Small intestine (tissue), 7 donors: ENCODE measurements at regions not wholly inside any gene's neighbourhood (a gene's known extent, or its start where the extent isn't known, plus 50 kb on each side); places are given as distances from the start of the nearest gene placed in this dataset.

Experiments used
- DNase-seq, 2 donors: peaks; one replicate each; pipeline versions ENCODE4 v3.0.0 to v3.0.0-alpha.2; 2013
- FAIRE-seq: peaks from 2 replicates; lab custom pipeline; 2012; peaks lifted over from hg19 to GRCh38; lab: Jason Lieb, UNC
- H3K27ac ChIP-seq, 3 donors: one replicate each; pipeline ENCODE4 v1.5.1; 2013; ENCODE audit warnings: low read length in 2 of 3, mild to moderate bottlenecking in 2 of 3, control low read depth in 1 of 3, inconsistent platforms in 1 of 3, low read depth in 1 of 3, moderate library complexity in 1 of 3
- H3K27me3 ChIP-seq, 3 donors: one replicate each; pipeline ENCODE4 v1.6.1; 2013; ENCODE audit warnings: low read length in 3 of 3, inconsistent platforms in 1 of 3; ENCODE audit not compliant: control insufficient read depth in 3 of 3, insufficient read depth in 3 of 3
- H3K36me3 ChIP-seq, 3 donors: one replicate each; pipeline ENCODE4 v1.6.1; 2013; ENCODE audit warnings: low read length in 3 of 3, inconsistent platforms in 1 of 3, low read depth in 1 of 3, mild to moderate bottlenecking in 1 of 3, moderate library complexity in 1 of 3; ENCODE audit not compliant: control insufficient read depth in 3 of 3, insufficient read depth in 2 of 3
- H3K4me1 ChIP-seq, 3 donors: one replicate each; pipeline ENCODE4 v1.6.1; 2013; ENCODE audit warnings: low read length in 2 of 3, inconsistent platforms in 1 of 3, low read depth in 1 of 3, mild to moderate bottlenecking in 1 of 3, moderate library complexity in 1 of 3; ENCODE audit not compliant: control insufficient read depth in 3 of 3, insufficient read depth in 2 of 3
- H3K4me3 ChIP-seq, 3 donors: one replicate each; pipeline ENCODE4 v1.5.1; 2013; ENCODE audit warnings: low read length in 3 of 3, control low read depth in 1 of 3, inconsistent platforms in 1 of 3, low read depth in 1 of 3, mild to moderate bottlenecking in 1 of 3, moderate library complexity in 1 of 3
- H3K9me3 ChIP-seq, 2 donors: one replicate each; pipeline ENCODE4 v1.6.1; 2013; ENCODE audit warnings: low read depth in 1 of 2, low read length in 1 of 2; ENCODE audit not compliant: control insufficient read depth in 2 of 2, insufficient read depth in 1 of 2
- WGBS, 3 donors: extraction: QIAGEN DNeasy Blood & Tissue Kit; methylation state at CpG; one replicate each; pipeline ENCODE4 v1.1.7; 2013; 5-methylcytosine and 5-hydroxymethylcytosine counted together
- donor health status: healthy with polysubstance abuse.
- donor health status: control.
- donor health status: control.
- donor health status: Bipolar disorder and iron deficiency.
- donor health status: healthy.

DNA sequence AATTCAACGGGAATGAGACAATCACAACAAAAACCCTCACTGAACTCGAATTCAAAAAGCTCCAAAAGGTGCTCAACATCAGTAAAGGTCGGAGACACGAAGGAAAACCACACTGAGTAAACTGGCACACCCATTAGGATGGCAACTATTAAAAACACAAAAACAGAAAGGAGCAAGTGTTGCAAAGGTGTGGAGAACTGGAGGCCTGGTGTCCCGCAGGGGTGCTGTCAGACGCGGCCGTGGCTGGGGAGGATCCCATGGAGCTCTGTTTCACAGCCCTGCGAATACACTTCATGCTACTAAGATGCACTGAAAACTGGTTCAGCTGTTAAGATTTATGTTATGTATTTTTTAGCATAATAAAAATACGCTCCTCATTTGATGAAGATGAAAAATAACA lies 730.6 kb downstream of the GALR1 start:
- DNase-seq = no peak
- Histone ChIP-seq H3K9me3 (peaks cover 0 to 31% of the 10 kb centered on the region in 2 donors), H3K4me1 (no peaks in the 10 kb centered on the region), H3K27me3 (no peaks in the 10 kb centered on the region), H3K4me3 (no peak overlapping the region), H3K27ac (no peak overlapping the region), H3K36me3 (no peaks in the 10 kb centered on the region)
- 73 to 80% (median 78%) methylated on average over 10 of the region's 10 CpGs for WGBS, 3 donors
- no peak for FAIRE-seq

DNA sequence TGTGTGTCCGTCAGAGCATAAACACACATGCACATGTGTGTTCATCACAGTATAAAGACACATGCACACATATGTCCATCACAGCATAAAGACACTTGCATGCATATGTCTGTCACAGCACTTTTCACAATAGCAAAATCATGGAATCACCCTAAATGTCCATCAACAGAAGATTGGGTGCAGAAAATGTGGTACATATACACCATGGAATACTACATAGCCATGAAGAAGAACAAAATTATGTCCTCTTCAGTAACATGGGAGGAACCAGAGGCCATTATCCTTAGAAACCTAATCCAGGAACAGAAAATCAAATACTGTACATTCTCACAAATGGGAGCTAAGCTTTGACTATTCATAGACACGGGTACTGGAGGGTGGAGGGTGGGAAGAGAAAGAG lies 732.2 kb downstream of the GALR1 start:
- H3K9me3 ChIP-seq = peaks cover 0 to 29% of the 10 kb centered on the region in 2 donors
- WGBS, 3 donors = 89 to 95% (median 94%) methylated on average over 2 of the region's 2 CpGs
- H3K4me1 ChIP-seq = no peaks in the 10 kb centered on the region
- DNase-seq (no peak), FAIRE-seq (no peak)
- H3K27ac ChIP-seq = no peak overlapping the region
- no peaks in the 10 kb centered on the region for H3K36me3 ChIP-seq
- no peaks in the 10 kb centered on the region for H3K27me3 ChIP-seq
- H3K4me3 ChIP-seq = no peak overlapping the region

DNA sequence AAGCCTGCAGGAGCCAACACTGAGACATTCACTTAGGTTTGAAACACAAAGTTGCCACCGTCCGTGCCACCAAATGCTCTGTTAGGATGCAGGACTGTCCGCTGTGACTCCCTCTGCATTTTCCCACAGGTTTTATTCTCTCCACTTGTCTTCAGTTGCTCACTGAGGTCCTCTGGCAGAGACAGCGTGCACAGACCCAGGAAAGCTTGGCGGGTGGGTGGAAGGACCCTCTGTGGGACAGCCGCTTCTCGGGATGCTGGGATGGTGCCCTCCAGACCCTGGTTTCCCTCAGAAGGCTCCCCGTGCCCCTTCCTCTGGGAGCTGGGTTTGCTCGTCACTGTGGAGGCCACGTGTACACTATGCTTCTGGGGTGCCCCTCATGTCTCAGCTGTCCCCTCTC lies 733.6 kb downstream of the GALR1 start:
- Histone ChIP-seq H3K9me3 (peaks cover 0 to 15% of the 10 kb centered on the region in 2 donors), H3K27ac (no peak overlapping the region), H3K4me1 (no peaks in the 10 kb centered on the region), H3K36me3 (no peaks in the 10 kb centered on the region), H3K4me3 (no peak overlapping the region), H3K27me3 (no peaks in the 10 kb centered on the region)
- FAIRE-seq = no peak
- WGBS, 3 donors = 87 to 89% (median 88%) methylated on average over 10 of the region's 10 CpGs
- no peak for DNase-seq

- Histone ChIP-seq H3K4me3 (no peak overlapping the region), H3K4me1 (no peaks in the 10 kb centered on the region), H3K36me3 (no peaks in the 10 kb centered on the region), H3K27me3 (no peaks in the 10 kb centered on the region), H3K27ac (no peak overlapping the region), H3K9me3 (peaks cover 0 to 12% of the 10 kb centered on the region in 2 donors)
- FAIRE-seq = no peak
- DNase-seq = no peak
- WGBS, 3 donors = 86 to 87% (median 86%) methylated on average over 14 of the region's 14 CpGs
Measured at GRCh38 chr18:77984178-77984577, 734.5 kb downstream of the GALR1 start.

- no peak for FAIRE-seq
- no peak for DNase-seq
- no peaks in the 10 kb centered on the region for H3K27me3 ChIP-seq
- WGBS, 3 donors = 94 to 96% (median 95%) methylated on average over 8 of the region's 8 CpGs
- no peak overlapping the region for H3K4me3 ChIP-seq
- peaks cover 0 to 7% of the 10 kb centered on the region in 2 donors for H3K9me3 ChIP-seq
- H3K4me1 ChIP-seq = no peaks in the 10 kb centered on the region
- H3K27ac ChIP-seq = no peak overlapping the region
- H3K36me3 ChIP-seq = no peaks in the 10 kb centered on the region
Measured at GRCh38 chr18:77984833-77985232, 735.2 kb downstream of the GALR1 start.

- DNase-seq = no peak
- H3K36me3 ChIP-seq = no peaks in the 10 kb centered on the region
- peaks cover 0 to 6% of the 10 kb centered on the region in 2 donors for H3K9me3 ChIP-seq
- 21 to 46% (median 37%) methylated on average over 14 of the region's 14 CpGs for WGBS, 3 donors
- no peaks in the 10 kb centered on the region for H3K4me1 ChIP-seq
- H3K27ac ChIP-seq = no peak overlapping the region
- no peak overlapping the region for H3K4me3 ChIP-seq
- H3K27me3 ChIP-seq = no peaks in the 10 kb centered on the region
- FAIRE-seq = no peak
Measured at GRCh38 chr18:77985526-77986281, 736.1 kb downstream of the GALR1 start.

- 85 to 87% (median 86%) methylated on average over 12 of the region's 12 CpGs for WGBS, 3 donors
- Histone ChIP-seq H3K9me3 (peaks cover 0 to 5% of the 10 kb centered on the region in 2 donors), H3K4me1 (no peaks in the 10 kb centered on the region), H3K36me3 (no peaks in the 10 kb centered on the region), H3K27me3 (peaks cover 0 to 5% (median 0%) of the 10 kb centered on the region in 3 donors), H3K27ac (no peak overlapping the region), H3K4me3 (no peak overlapping the region)
- DNase-seq (no peak), FAIRE-seq (no peak)
Measured at GRCh38 chr18:77990131-77990530, 740.5 kb downstream of the GALR1 start.

DNA sequence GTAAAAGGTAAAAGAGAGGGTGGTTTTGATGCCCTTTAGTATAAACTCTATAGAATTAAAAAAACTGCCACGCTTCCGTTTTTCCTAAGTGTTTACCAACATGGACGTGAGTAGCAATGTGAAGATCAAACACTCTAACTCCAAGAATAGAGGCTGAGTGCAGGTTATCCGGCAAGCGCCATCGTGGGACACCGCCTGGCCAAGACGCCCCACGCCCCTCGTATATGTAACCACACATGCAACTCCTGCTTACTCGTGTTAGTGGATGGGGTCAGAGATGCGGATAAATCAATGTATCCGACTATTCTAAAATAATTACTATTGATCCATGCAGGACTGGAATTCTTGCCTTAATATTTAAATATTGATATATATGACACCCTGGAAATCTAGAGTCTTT lies 741.3 kb downstream of the GALR1 start:
- Histone ChIP-seq H3K4me3 (no peak overlapping the region), H3K4me1 (no peaks in the 10 kb centered on the region), H3K9me3 (peaks cover 0 to 5% of the 10 kb centered on the region in 2 donors), H3K27ac (no peak overlapping the region), H3K27me3 (peaks cover 0 to 5% (median 0%) of the 10 kb centered on the region in 3 donors), H3K36me3 (no peaks in the 10 kb centered on the region)
- DNase-seq (no peak), FAIRE-seq (no peak)
- WGBS, 3 donors = 94 to 96% (median 96%) methylated on average over 13 of the region's 13 CpGs
